Neuronal stem cell (in vitro differentiated cells): ENCODE measurements at regions not wholly inside any gene's neighbourhood (a gene's known extent, or its start where the extent isn't known, plus 50 kb on each side); places are given as distances from the start of the nearest gene placed in this dataset.
"Not testable (repeated sequence)": the region's sequence is repeated elsewhere in the genome, so short reads cannot be mapped to it uniquely, and the experiment has no call there.

Experiments
- DNase-seq: peaks from one replicate; pipeline ENCODE4 v3.0.0-alpha.2; 2013; ENCODE audit warnings: low spot score
- H2AFZ ChIP-seq: one replicate; pipeline ENCODE4 v1.6.1; 2013; ENCODE audit warnings: mild to moderate bottlenecking, low read length, inconsistent platforms
- H2AK5ac ChIP-seq: 2 replicates; pipeline ENCODE4 v1.6.1; 2013; ENCODE audit warnings: low read depth, mild to moderate bottlenecking, inconsistent platforms, low read length, moderate library complexity, mixed read lengths
- H2BK120ac ChIP-seq: 2 replicates; pipeline ENCODE4 v1.6.1; 2013; ENCODE audit warnings: low read depth, mild to moderate bottlenecking, inconsistent platforms, low read length, moderate library complexity, mixed read lengths
- H2BK12ac ChIP-seq: one replicate; pipeline ENCODE4 v1.6.1; 2013; ENCODE audit warnings: low read length, inconsistent platforms
- H2BK15ac ChIP-seq: 2 replicates; pipeline ENCODE4 v1.6.1; 2013; ENCODE audit warnings: mild to moderate bottlenecking, low read length, inconsistent platforms, mixed read lengths
- H2BK5ac ChIP-seq: one replicate; pipeline ENCODE4 v1.6.1; 2013; ENCODE audit warnings: inconsistent platforms, mild to moderate bottlenecking, low read length, moderate library complexity
- H3K14ac ChIP-seq: one replicate; pipeline ENCODE4 v1.6.1; 2013; ENCODE audit warnings: low read length, inconsistent platforms
- H3K18ac ChIP-seq: 2 replicates; pipeline ENCODE4 v1.6.1; 2013; ENCODE audit warnings: low read length, inconsistent platforms
- H3K23ac ChIP-seq: 2 replicates; pipeline ENCODE4 v1.6.1; 2013; ENCODE audit warnings: low read depth, mild to moderate bottlenecking, mixed read lengths, low read length, inconsistent platforms; ENCODE audit not compliant: poor library complexity
- H3K27ac ChIP-seq: replicated peaks from 3 replicates; pipeline ENCODE4 v1.5.1; 2013; ENCODE audit warnings: low read length, inconsistent platforms
- H3K27me3 ChIP-seq, 3 experiments: 2 replicates each; pipeline ENCODE4 v1.6.1; 2013; ENCODE audit warnings: low read length in 3 of 3, mild to moderate bottlenecking in 2 of 3, inconsistent platforms in 1 of 3, low read depth in 1 of 3, mixed read lengths in 1 of 3, moderate library complexity in 1 of 3; ENCODE audit not compliant: control insufficient read depth in 3 of 3, insufficient read depth in 3 of 3
- H3K36me3 ChIP-seq, 2 donors: replicated peaks in 1 of 2; 2 replicates each; pipeline ENCODE4 v1.6.1; 2013; ENCODE audit warnings: low read length in 2 of 2; ENCODE audit not compliant: control insufficient read depth in 2 of 2, insufficient read depth in 2 of 2
- H3K4ac ChIP-seq: 2 replicates; pipeline ENCODE4 v1.6.1; 2013; ENCODE audit warnings: inconsistent platforms, mild to moderate bottlenecking, low read length, moderate library complexity
- H3K4me1 ChIP-seq, 2 donors: 1 replicate in 1 of 2; 2 replicates in 1 of 2; pipeline ENCODE4 v1.6.1; 2013; ENCODE audit warnings: low read length in 2 of 2, low read depth in 1 of 2; ENCODE audit not compliant: control insufficient read depth in 2 of 2, insufficient read depth in 1 of 2
- H3K4me2 ChIP-seq: one replicate; pipeline ENCODE4 v1.6.1; 2013; ENCODE audit warnings: mild to moderate bottlenecking, low read length, inconsistent platforms; ENCODE audit not compliant: insufficient read depth, poor library complexity, severe bottlenecking
- H3K4me3 ChIP-seq, 2 donors: 2 replicates each; pipeline ENCODE4 v1.5.1; 2013; ENCODE audit warnings: low read length in 2 of 2, mild to moderate bottlenecking in 2 of 2, inconsistent platforms in 1 of 2, moderate library complexity in 1 of 2
- H3K79me1 ChIP-seq: one replicate; pipeline ENCODE4 v1.6.1; 2013; ENCODE audit warnings: low read depth, mild to moderate bottlenecking, inconsistent platforms, low read length, moderate library complexity
- H3K9ac ChIP-seq: one replicate; pipeline ENCODE4 v1.6.1; 2013; ENCODE audit warnings: mild to moderate bottlenecking, low read depth, low read length, inconsistent platforms; ENCODE audit not compliant: poor library complexity
- H3K9me3 ChIP-seq, 2 donors: replicated peaks in 1 of 2; 2 replicates each; pipeline versions ENCODE3 to v1.6.1; 2013; ENCODE audit warnings: low read length in 2 of 2, mild to moderate bottlenecking in 2 of 2, inconsistent platforms in 1 of 2, low read depth in 1 of 2, mixed read lengths in 1 of 2, moderate library complexity in 1 of 2; ENCODE audit not compliant: control insufficient read depth in 2 of 2, insufficient read depth in 1 of 2
- H4K8ac ChIP-seq: one replicate; pipeline ENCODE4 v1.6.1; 2013; ENCODE audit warnings: low read depth, mild to moderate bottlenecking, inconsistent platforms, low read length, moderate library complexity
- H4K91ac ChIP-seq: one replicate; pipeline ENCODE4 v1.6.1; 2013; ENCODE audit warnings: low read length, low read depth, mild to moderate bottlenecking, inconsistent platforms; ENCODE audit not compliant: poor library complexity
- WGBS, 2 donors: extraction: QIAGEN DNeasy Blood & Tissue Kit; methylation state at CpG; one replicate each; pipeline ENCODE4 v1.1.7; 2013; ENCODE audit warnings: missing lambda C conversion rate in 2 of 2, mixed read lengths in 1 of 2; ENCODE audit not compliant: insufficient read length in 2 of 2, insufficient replicate concordance in 1 of 2; ENCODE audit errors: extremely low coverage in 2 of 2; 5-methylcytosine and 5-hydroxymethylcytosine counted together

DNA sequence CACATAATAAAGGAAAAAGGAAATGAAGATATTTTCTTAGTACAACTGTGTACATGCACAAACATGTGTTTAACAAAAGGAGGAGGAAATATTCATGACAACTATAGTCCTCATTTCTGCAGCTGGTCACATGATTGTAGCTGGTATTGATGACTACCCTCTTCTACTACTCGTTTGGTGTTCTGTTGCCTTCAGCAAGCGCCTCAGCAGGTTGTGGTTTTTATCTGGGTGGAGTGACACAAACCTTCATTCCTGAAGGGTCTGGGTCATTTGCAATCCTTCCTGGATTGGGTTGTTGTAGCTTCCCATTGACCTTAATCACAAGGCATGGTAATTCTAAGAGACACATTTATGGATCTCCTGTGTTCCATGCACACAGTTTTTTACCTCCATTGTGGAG is 1009.9 kb upstream of the USP15 start:
- no peak overlapping the region for H2AFZ ChIP-seq
- H3K79me1 ChIP-seq, result no peaks in the 10 kb centered on the region
- H3K4ac ChIP-seq, result no peak overlapping the region
- H3K14ac ChIP-seq, result no peak overlapping the region
- H4K8ac ChIP-seq, result no peak overlapping the region
- H2BK120ac ChIP-seq, result no peak overlapping the region
- H3K27me3 ChIP-seq, result no peaks in the 10 kb centered on the region
- no peak overlapping the region for H3K18ac ChIP-seq
- H3K36me3 ChIP-seq, result no peaks in the 10 kb centered on the region
- H3K4me3 ChIP-seq, result no peak overlapping the region
- H3K23ac ChIP-seq, result no peak overlapping the region
- H3K27ac ChIP-seq, result no peak overlapping the region
- no peaks in the 10 kb centered on the region for H3K4me1 ChIP-seq
- H3K9ac ChIP-seq, result no peak overlapping the region
- H3K9me3 ChIP-seq, result no peaks in the 10 kb centered on the region
- WGBS, 2 donors, result no CpG with 5 or more reads among the region's 2 CpGs
- H3K4me2 ChIP-seq, result no peak overlapping the region
- no peak overlapping the region for H2AK5ac ChIP-seq
- no peak overlapping the region for H2BK5ac ChIP-seq
- no peak overlapping the region for H2BK15ac ChIP-seq
- no peak for DNase-seq
- no peak overlapping the region for H2BK12ac ChIP-seq
- no peak overlapping the region for H4K91ac ChIP-seq

DNA sequence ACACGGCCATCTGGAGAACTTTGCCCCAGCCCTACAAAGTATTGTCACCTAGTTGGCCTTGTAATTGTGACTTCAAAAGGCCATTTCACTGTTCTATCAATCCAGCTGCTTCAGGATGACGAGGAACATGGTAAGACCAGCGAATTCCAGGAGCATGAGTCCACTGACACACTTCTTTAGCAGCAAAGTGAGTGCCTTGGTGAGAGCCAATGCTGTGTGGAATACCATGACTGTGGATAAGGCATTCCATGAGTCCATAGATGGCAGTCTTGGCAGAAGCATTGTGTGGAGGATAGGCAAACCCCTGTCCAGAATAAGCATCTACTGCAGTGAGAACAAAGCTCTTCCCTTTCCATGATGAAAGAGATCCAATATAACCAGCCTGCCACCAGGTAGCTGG is 1009.1 kb upstream of the USP15 start:
- no peak overlapping the region for H3K18ac ChIP-seq
- no peaks in the 10 kb centered on the region for H3K27me3 ChIP-seq
- H3K9me3 ChIP-seq, result no peaks in the 10 kb centered on the region
- H2AFZ ChIP-seq, result no peak overlapping the region
- H3K4me2 ChIP-seq, result no peak overlapping the region
- DNase-seq, result no peak
- H3K14ac ChIP-seq, result no peak overlapping the region
- H4K91ac ChIP-seq, result no peak overlapping the region
- no peak overlapping the region for H2BK5ac ChIP-seq
- no peak overlapping the region for H3K27ac ChIP-seq
- H4K8ac ChIP-seq, result no peak overlapping the region
- H2BK12ac ChIP-seq, result no peak overlapping the region
- no peaks in the 10 kb centered on the region for H3K36me3 ChIP-seq
- H3K79me1 ChIP-seq, result no peaks in the 10 kb centered on the region
- H3K4ac ChIP-seq, result no peak overlapping the region
- H2BK120ac ChIP-seq, result no peak overlapping the region
- no peak overlapping the region for H3K4me3 ChIP-seq
- no peak overlapping the region for H3K9ac ChIP-seq
- H2BK15ac ChIP-seq, result no peak overlapping the region
- H3K23ac ChIP-seq, result no peak overlapping the region
- no peak overlapping the region for H2AK5ac ChIP-seq
- WGBS, 2 donors, result no CpG with 5 or more reads among the region's 3 CpGs
- H3K4me1 ChIP-seq, result no peaks in the 10 kb centered on the region

DNA sequence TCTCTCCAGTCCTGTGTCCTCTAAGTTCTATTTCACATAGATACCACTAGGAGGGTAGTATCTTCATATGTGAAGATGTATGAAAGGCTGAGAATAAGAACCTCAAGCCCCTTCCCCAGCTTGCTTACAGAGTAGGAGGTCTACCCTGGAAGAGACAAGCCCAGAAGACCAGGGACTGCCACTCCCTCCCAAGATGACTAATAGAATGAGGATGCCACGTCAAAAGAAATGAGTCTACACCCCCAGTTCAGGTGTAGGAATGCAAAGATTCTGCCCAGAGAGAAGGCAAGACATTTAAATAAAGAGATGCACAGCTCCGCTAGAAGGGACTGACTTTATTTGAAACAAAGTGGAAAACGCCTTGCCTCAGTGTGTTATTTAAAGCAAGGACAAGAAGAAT is 1006.0 kb upstream of the USP15 start:
- Histone ChIP-seq H3K23ac (no peak overlapping the region), H3K4me3 (no peak overlapping the region), H3K27ac (no peak overlapping the region), H4K91ac (no peak overlapping the region), H3K14ac (no peak overlapping the region), H4K8ac (no peak overlapping the region), H3K9me3 (no peaks in the 10 kb centered on the region), H2BK5ac (no peak overlapping the region), H2BK12ac (no peak overlapping the region), H3K4me1 (no peaks in the 10 kb centered on the region), H2BK15ac (no peak overlapping the region), H3K4me2 (no peak overlapping the region), H3K4ac (no peak overlapping the region), H2AFZ (no peak overlapping the region), H2BK120ac (no peak overlapping the region), H3K79me1 (no peaks in the 10 kb centered on the region), H3K27me3 (no peaks in the 10 kb centered on the region), H3K36me3 (no peaks in the 10 kb centered on the region), H2AK5ac (no peak overlapping the region), H3K18ac (no peak overlapping the region), H3K9ac (no peak overlapping the region)
- no CpG with 5 or more reads among the region's 3 CpGs for WGBS, 2 donors
- DNase-seq, result no peak

DNA sequence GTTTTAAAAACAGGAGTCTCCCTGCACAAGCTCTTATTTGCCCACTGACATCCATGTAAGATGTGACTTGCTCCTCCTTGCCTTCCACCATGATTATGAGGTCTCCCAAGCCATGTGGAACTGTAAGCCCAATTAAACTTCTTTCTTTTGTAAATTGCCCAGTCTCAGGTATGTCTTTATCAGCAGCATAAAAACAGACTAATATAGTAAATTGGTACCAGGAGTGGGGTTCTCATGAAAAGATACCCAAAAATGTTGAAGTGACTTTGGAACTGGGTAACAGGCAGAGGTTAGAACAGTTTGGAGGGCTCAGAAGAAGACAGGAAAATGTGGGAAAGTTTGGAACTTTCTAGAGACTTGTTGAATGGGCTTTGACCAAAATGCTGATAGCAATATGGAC is 995.9 kb upstream of the USP15 start:
- not testable (repeated sequence) for H2BK15ac ChIP-seq, H2BK5ac ChIP-seq, H2BK120ac ChIP-seq, H3K27me3 ChIP-seq, H4K8ac ChIP-seq, H3K27ac ChIP-seq, H3K4me3 ChIP-seq, H3K18ac ChIP-seq, H3K23ac ChIP-seq, H3K4me1 ChIP-seq, H3K14ac ChIP-seq, H3K36me3 ChIP-seq, H3K4me2 ChIP-seq, H3K9ac ChIP-seq, H3K79me1 ChIP-seq, H2BK12ac ChIP-seq, H2AFZ ChIP-seq, H3K4ac ChIP-seq, H4K91ac ChIP-seq, DNase-seq, H2AK5ac ChIP-seq
- peaks cover 0 to 11% of the 10 kb centered on the region in 2 donors for H3K9me3 ChIP-seq
